RWPE1 (cell line): ENCODE measurements at regions not wholly inside any gene's neighbourhood (a gene's known extent, or its start where the extent isn't known, plus 50 kb on each side); places are given as distances from the start of the nearest gene placed in this dataset.

Source experiments
- CTCF ChIA-PET: fragments of 350-600 bp; sonication (Branson Sonifier 250); formaldehyde crosslinking; extraction: SDS; loops from one replicate; lab custom pipeline; 2021; lab: Yijun Ruan, JAX
- POLR2A ChIA-PET: fragments of 400-600 bp; formaldehyde crosslinking; extraction: SDS; loops from one replicate; lab custom pipeline; 2020; ENCODE audit warnings: antibody characterized with exemption; ENCODE audit not compliant: low non-redundant PET; lab: Yijun Ruan, JAX
- DNase-seq: peaks from one replicate; pipeline ENCODE4 v3.0.0; 2012; ENCODE audit warnings: low spot score
- H3K27ac ChIP-seq: fragments of 450-650 bp; 2 replicates; pipeline ENCODE4 v1.5.1; 2017
- TF ChIP-seq, protein P1 (sequence below): fragments of 450-650 bp; conservative IDR thresholded peaks from 2 replicates; pipeline ENCODE4 v1.5.1; 2017; ENCODE audit warnings: low read depth, mild to moderate bottlenecking

DNA sequence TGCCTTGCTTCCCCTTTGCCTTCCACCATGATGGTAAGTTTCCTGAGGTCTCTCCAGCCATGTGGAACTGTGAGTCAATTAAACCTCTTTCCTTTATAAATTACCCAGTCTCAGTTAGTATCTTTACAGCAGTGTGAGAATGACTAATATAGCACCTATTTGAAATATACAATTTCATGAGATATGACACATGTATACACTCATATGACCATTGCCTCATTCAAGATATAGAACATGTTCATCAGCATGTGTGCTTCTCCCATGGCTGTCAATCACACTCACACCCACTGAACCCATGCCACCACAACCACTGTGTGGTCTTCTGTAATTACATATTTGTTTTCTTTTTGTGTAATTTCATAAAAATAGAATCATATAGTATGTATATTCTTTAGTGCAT lies 599.5 kb upstream of the EPHA6 start:
- no peak for DNase-seq
- no peak overlapping the region for H3K27ac ChIP-seq
- TF ChIP-seq, protein P1, sequence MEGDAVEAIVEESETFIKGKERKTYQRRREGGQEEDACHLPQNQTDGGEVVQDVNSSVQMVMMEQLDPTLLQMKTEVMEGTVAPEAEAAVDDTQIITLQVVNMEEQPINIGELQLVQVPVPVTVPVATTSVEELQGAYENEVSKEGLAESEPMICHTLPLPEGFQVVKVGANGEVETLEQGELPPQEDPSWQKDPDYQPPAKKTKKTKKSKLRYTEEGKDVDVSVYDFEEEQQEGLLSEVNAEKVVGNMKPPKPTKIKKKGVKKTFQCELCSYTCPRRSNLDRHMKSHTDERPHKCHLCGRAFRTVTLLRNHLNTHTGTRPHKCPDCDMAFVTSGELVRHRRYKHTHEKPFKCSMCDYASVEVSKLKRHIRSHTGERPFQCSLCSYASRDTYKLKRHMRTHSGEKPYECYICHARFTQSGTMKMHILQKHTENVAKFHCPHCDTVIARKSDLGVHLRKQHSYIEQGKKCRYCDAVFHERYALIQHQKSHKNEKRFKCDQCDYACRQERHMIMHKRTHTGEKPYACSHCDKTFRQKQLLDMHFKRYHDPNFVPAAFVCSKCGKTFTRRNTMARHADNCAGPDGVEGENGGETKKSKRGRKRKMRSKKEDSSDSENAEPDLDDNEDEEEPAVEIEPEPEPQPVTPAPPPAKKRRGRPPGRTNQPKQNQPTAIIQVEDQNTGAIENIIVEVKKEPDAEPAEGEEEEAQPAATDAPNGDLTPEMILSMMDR: no peak
- ChIA-PET CTCF (no interaction called here), POLR2A (no interaction called here)

DNA sequence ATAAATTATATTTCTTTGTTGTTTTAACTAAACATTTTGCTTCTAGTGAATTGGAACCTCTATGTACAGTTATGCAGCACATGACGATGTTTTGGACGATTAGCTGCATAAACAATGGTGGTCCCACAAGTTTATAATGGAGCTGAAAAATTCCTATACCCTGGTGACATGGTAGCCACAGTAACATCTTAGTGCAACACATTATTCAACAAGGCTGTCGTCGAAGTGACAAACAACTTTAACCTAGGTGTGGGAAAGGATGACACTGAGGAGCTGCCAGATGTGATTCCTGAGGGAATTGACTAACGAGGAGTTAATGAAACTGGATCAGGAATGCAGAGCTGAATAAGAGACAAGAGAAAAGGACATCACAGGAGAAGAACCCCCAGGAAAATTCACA lies 588.9 kb upstream of the EPHA6 start:
- ChIA-PET POLR2A (no interaction called here), CTCF (no interaction called here)
- TF ChIP-seq, protein P1: no peak
- DNase-seq: no peak
- no peak overlapping the region for H3K27ac ChIP-seq

DNA sequence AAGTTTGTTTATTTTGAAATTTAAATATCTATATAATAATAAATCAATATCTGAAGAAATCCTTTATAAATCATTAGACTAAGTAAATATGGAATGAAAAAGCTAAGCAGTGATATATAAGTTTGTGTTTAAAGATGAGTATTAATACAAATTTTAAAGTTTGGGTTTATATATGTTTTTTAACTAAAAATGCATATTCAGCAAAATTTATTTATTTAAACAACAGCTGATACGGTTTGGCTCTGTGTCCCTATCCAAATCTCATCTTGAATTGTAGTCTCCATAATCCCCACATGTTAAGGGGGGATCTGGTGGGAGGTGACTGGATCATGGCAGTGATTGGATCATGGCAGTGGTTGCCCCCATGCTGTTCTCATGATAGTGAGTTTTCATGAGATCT lies 580.7 kb upstream of the EPHA6 start:
- TF ChIP-seq, protein P1: no peak
- H3K27ac ChIP-seq: no peak overlapping the region
- DNase-seq: no peak
- CTCF ChIA-PET: no interaction called here
- POLR2A ChIA-PET: no interaction called here

DNA sequence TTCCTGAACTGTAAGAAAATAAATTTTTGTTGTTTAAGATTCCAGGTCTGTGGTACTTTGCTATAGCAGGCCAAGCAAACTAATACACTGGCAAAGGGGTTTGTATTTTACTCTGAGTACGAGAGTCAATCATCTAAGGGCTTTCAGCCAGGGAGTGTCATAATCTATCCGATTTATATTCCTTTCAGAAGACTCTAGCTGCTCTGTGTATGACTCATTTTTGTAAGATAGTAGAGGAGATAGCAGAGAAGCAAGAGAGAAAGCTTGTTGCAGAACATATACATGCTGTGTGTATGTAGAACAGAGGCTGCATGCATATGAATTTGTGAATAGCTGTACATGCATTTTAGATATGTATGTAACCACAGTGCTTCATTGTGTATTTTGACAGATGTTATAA lies 577.9 kb upstream of the EPHA6 start:
- TF ChIP-seq, protein P1: no peak
- DNase-seq: no peak
- H3K27ac ChIP-seq: no peak overlapping the region
- ChIA-PET CTCF (no interaction called here), POLR2A (no interaction called here)

DNA sequence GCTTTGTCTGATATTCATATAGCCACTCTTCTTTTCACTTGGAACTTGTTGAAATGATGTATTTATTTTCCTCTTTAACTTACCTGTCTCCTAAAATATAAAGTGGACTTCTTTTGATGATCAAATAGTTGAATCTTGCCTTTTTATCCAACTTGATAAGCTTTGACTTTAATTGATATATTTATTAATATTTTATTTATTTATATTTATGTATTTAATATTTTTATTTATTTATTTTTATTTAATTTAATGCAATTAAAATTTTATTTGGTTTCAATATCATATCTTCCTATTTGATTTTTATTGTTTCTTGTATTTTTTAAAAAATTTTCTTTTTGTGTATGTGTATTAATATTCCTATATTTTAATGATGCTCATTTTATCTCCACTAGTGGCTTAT lies 555.1 kb upstream of the EPHA6 start:
- TF ChIP-seq, protein P1: no peak
- CTCF ChIA-PET: no interaction called here
- no peak overlapping the region for H3K27ac ChIP-seq
- DNase-seq: no peak
- POLR2A ChIA-PET: no interaction called here

DNA sequence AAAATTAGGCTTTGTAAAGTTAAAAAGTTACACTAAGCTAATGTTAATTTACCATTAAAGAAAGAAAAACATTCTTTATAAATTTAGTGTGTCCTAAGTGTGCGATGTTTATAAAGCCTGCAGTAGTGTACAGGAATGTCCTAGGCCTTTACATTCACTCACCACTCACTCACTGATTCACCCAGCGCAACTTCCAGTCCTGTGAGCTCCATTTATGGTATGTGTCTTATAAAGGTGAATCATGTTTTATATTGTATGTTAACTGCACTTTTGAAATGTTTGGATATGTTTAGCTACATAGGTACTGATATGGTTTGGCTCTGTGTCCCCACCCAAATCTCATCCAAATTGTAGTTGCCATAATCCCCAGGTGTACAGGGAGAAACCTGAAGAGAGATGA lies 549.7 kb upstream of the EPHA6 start:
- ChIA-PET POLR2A (no interaction called here), CTCF (no interaction called here)
- TF ChIP-seq, protein P1: no peak
- no peak for DNase-seq
- H3K27ac ChIP-seq: no peak overlapping the region
